GM12878 (cell line): ENCODE measurements at regions not wholly inside any gene's neighbourhood (a gene's known extent, or its start where the extent isn't known, plus 50 kb on each side); places are given as distances from the start of the nearest gene placed in this dataset.

Experiments used
- ATAC-seq: fragments of 200-7000 bp; cut with Tn5 transposase; 3 replicates; pipeline ENCODE4 v1.9.1; 2020; ENCODE audit warnings: mild to moderate bottlenecking, moderate library complexity
- BruUV-seq: library from RNA; stranded (reverse); fragments of 400-500 nt; replicated peaks from 2 replicates; lab custom pipeline; 2021; lab: Mats Ljungman, UMichigan
- CTCF ChIA-PET: fragments of 300-600 bp; sonication (Branson Sonifier 250); formaldehyde crosslinking; extraction: SDS; loops from one replicate; lab custom pipeline; 2021; ENCODE audit warnings: inconsistent platforms; lab: Yijun Ruan, JAX
- POLR2A ChIA-PET: fragments of 350-600 bp; formaldehyde crosslinking; extraction: SDS; loops from one replicate; lab custom pipeline; 2021; ENCODE audit warnings: inconsistent platforms; lab: Charles Lee
- RAD21 ChIA-PET: fragments of 300-600 bp; sonication (Branson Sonifier 250); formaldehyde crosslinking; loops from one replicate; lab custom pipeline; 2023; ENCODE audit warnings: antibody characterized with exemption; ENCODE audit not compliant: unreplicated experiment; lab: Charles Lee
- SMC1A ChIA-PET: fragments of 300-600 bp; sonication (Branson Sonifier 250); formaldehyde crosslinking; loops from one replicate; lab custom pipeline; 2023; ENCODE audit not compliant: unreplicated experiment, uncharacterized antibody; lab: Charles Lee
- DNase-seq: peaks from one replicate; pipeline ENCODE4 v3.0.0-alpha.2; 2011; ENCODE audit warnings: low read depth, low spot score
- FAIRE-seq: peaks from 3 replicates; lab custom pipeline; 2011; peaks lifted over from hg19 to GRCh38; lab: Jason Lieb, UNC
- H2AFZ ChIP-seq: 2 replicates; pipeline ENCODE4 v1.6.0; 2011; ENCODE audit warnings: low read depth, low read length, control low read depth; ENCODE audit not compliant: control insufficient read depth
- H3K27ac ChIP-seq: 2 replicates; pipeline ENCODE4 v1.5.1; 2011; ENCODE audit warnings: control low read depth; ENCODE audit not compliant: control insufficient read depth, insufficient read depth
- H3K27me3 ChIP-seq, 2 experiments: replicated peaks in 1 of 2; 2 replicates each; pipeline versions ENCODE4 v1.6.0 to v1.6.1; 2011; ENCODE audit warnings: low read length in 1 of 2; ENCODE audit not compliant: control insufficient read depth in 2 of 2, insufficient read depth in 2 of 2
- H3K36me3 ChIP-seq, 2 experiments: 2 replicates each; pipeline ENCODE4 v1.5.1; 2011; ENCODE audit warnings: low read length in 1 of 2; ENCODE audit not compliant: control insufficient read depth in 2 of 2, insufficient read depth in 2 of 2
- H3K4me1 ChIP-seq: 2 replicates; pipeline ENCODE4 v1.6.1; 2011; ENCODE audit warnings: mild to moderate bottlenecking, low read length, moderate library complexity, mixed read lengths; ENCODE audit not compliant: control insufficient read depth, insufficient read depth
- H3K4me2 ChIP-seq: 2 replicates; pipeline ENCODE4 v1.6.0; 2011; ENCODE audit warnings: control low read depth; ENCODE audit not compliant: control insufficient read depth, insufficient read depth
- H3K4me3 ChIP-seq: fragments of 200-600 bp; sonication (generic); 2 replicates; pipeline ENCODE4 v1.5.1; 2016
- H3K79me2 ChIP-seq: 2 replicates; pipeline ENCODE4 v1.6.0; 2011; ENCODE audit warnings: low read length; ENCODE audit not compliant: control insufficient read depth, insufficient read depth
- H3K9ac ChIP-seq: 2 replicates; pipeline ENCODE4 v1.8.0; 2011; ENCODE audit warnings: low read length, control low read depth, mixed read lengths; ENCODE audit not compliant: control insufficient read depth, insufficient read depth
- H3K9me3 ChIP-seq: replicated peaks from 3 replicates; pipeline ENCODE4 v1.5.1; 2011; ENCODE audit warnings: mild to moderate bottlenecking, low read length; ENCODE audit not compliant: control insufficient read depth, insufficient read depth
- H4K20me1 ChIP-seq: 2 replicates; pipeline ENCODE4 v1.6.0; 2011; ENCODE audit not compliant: control insufficient read depth, insufficient read depth
- ASH2L ChIP-seq: fragments of 300-600, 200-600 bp; sonication (generic); IDR thresholded peaks from 2 replicates; pipeline ENCODE4 v1.6.1; 2017; ENCODE audit warnings: low read depth, mild to moderate bottlenecking, borderline replicate concordance
- ATF7 ChIP-seq: fragments of 450-650 bp; IDR thresholded peaks from 2 replicates; pipeline ENCODE4 v1.6.1; 2016; ENCODE audit warnings: low read depth, mild to moderate bottlenecking
- ETV6 ChIP-seq, 2 experiments: fragments of 450-650 bp in 1 of 2; IDR thresholded peaks in 1 of 2; conservative IDR thresholded peaks in 1 of 2; 2 replicates each; pipeline ENCODE4 v1.6.1; 2014; ENCODE audit warnings: antibody characterized with exemption in 1 of 2, borderline replicate concordance in 1 of 2, low read depth in 1 of 2, mild to moderate bottlenecking in 1 of 2, moderate library complexity in 1 of 2
- HDAC2 ChIP-seq: fragments of 200-600 bp; sonication (generic); IDR thresholded peaks from 2 replicates; pipeline ENCODE4 v1.6.1; 2017
- JUNB ChIP-seq: IDR thresholded peaks from 2 replicates; pipeline ENCODE4 v1.6.1; 2016; ENCODE audit warnings: antibody characterized with exemption, mild to moderate bottlenecking
- NR2C2 ChIP-seq: IDR thresholded peaks from 2 replicates; pipeline ENCODE4 v1.6.1; 2011; ENCODE audit warnings: borderline replicate concordance, low read depth; ENCODE audit not compliant: control insufficient read depth, insufficient read length
- RUNX3 ChIP-seq: IDR thresholded peaks from 2 replicates; pipeline ENCODE4 v1.6.1; 2012; ENCODE audit warnings: low read length, inconsistent platforms
- SMC3 ChIP-seq: IDR thresholded peaks from 2 replicates; pipeline ENCODE4 v1.6.1; 2011; ENCODE audit warnings: low read length, improper control_type of control experiment, borderline replicate concordance
- ZNF384 ChIP-seq: IDR thresholded peaks from 2 replicates; pipeline ENCODE4 v1.6.1; 2012; ENCODE audit warnings: low read depth, mild to moderate bottlenecking, low read length, improper control_type of control experiment, borderline replicate concordance
- ZZZ3 ChIP-seq: IDR thresholded peaks from 2 replicates; pipeline ENCODE4 v1.6.1; 2011; ENCODE audit warnings: low read depth; ENCODE audit not compliant: control insufficient read depth, insufficient read length
- in situ Hi-C: fragments of 300-500 bp; cut with MboI; formaldehyde crosslinking; loops from 9 replicates; pipeline ENCODE4 v1.14.3; 2018; ENCODE audit warnings: mixed read lengths
- intact Hi-C: fragments of 100-400 bp; cut with micrococcal nuclease; formaldehyde crosslinking; loops from one replicate; pipeline ENCODE4 v1.14.2; 2022; ENCODE audit not compliant: unreplicated experiment
- TF ChIP-seq, protein P1 (sequence below): IDR thresholded peaks from 2 replicates; pipeline ENCODE4 v1.6.1; 2012; ENCODE audit warnings: low read depth, low read length, improper control_type of control experiment
- TF ChIP-seq, protein P2 (sequence below): fragments of 450-650 bp; IDR thresholded peaks from 2 replicates; pipeline ENCODE4 v1.6.1; 2017; ENCODE audit warnings: mild to moderate bottlenecking, moderate library complexity
- TF ChIP-seq, protein P3 (sequence below): fragments of 450-650 bp; formaldehyde crosslinking; IDR thresholded peaks from 2 replicates; pipeline ENCODE4 v1.4.0; 2022; ENCODE audit warnings: mild to moderate bottlenecking, moderate library complexity

DNA sequence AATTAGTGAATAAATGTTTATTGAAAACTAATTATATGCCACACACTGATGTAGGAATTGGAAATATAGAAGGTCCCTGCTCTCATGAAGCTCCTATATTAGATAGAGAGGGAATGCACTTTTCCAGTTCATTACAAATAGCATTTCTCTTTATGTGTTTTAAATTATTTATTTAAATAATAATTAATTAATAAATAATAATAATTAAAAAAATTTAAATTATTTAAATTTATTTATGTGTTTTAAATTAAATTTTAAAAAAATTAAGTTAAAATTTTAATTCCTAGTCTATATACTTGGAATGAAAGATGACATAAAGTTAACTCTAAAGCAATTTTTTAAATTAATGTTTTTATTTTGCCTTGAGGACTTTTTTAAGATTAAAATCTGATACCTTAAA is 121.7 kb upstream of the ZNF804B start:
- Histone ChIP-seq H2AFZ (no peak overlapping the region), H3K27ac (no peak overlapping the region), H4K20me1 (no peaks in the 10 kb centered on the region)
- TF ChIP-seq ATF7 (no peak), ETV6 (conservative IDR thresholded peaks at IDR 0.05 in 1 of 2, IDR thresholded peaks at IDR 0.05 in 1 of 2; ENCODE audit: borderline replicate concordance in 1 of 2, low read depth in 1 of 2) (no peak), HDAC2 (no peak), NR2C2 (no peak), ASH2L (no peak), RUNX3 (no peak), SMC3 (no peak), ZNF384 (no peak), JUNB (no peak), ZZZ3 (no peak)
- TF ChIP-seq, protein P1, sequence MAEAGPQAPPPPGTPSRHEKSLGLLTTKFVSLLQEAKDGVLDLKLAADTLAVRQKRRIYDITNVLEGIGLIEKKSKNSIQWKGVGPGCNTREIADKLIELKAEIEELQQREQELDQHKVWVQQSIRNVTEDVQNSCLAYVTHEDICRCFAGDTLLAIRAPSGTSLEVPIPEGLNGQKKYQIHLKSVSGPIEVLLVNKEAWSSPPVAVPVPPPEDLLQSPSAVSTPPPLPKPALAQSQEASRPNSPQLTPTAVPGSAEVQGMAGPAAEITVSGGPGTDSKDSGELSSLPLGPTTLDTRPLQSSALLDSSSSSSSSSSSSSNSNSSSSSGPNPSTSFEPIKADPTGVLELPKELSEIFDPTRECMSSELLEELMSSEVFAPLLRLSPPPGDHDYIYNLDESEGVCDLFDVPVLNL = no peak
- TF ChIP-seq, protein P2, sequence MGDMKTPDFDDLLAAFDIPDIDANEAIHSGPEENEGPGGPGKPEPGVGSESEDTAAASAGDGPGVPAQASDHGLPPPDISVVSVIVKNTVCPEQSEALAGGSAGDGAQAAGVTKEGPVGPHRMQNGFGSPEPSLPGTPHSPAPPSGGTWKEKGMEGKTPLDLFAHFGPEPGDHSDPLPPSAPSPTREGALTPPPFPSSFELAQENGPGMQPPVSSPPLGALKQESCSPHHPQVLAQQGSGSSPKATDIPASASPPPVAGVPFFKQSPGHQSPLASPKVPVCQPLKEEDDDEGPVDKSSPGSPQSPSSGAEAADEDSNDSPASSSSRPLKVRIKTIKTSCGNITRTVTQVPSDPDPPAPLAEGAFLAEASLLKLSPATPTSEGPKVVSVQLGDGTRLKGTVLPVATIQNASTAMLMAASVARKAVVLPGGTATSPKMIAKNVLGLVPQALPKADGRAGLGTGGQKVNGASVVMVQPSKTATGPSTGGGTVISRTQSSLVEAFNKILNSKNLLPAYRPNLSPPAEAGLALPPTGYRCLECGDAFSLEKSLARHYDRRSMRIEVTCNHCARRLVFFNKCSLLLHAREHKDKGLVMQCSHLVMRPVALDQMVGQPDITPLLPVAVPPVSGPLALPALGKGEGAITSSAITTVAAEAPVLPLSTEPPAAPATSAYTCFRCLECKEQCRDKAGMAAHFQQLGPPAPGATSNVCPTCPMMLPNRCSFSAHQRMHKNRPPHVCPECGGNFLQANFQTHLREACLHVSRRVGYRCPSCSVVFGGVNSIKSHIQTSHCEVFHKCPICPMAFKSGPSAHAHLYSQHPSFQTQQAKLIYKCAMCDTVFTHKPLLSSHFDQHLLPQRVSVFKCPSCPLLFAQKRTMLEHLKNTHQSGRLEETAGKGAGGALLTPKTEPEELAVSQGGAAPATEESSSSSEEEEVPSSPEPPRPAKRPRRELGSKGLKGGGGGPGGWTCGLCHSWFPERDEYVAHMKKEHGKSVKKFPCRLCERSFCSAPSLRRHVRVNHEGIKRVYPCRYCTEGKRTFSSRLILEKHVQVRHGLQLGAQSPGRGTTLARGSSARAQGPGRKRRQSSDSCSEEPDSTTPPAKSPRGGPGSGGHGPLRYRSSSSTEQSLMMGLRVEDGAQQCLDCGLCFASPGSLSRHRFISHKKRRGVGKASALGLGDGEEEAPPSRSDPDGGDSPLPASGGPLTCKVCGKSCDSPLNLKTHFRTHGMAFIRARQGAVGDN = no peak
- TF ChIP-seq, protein P3, sequence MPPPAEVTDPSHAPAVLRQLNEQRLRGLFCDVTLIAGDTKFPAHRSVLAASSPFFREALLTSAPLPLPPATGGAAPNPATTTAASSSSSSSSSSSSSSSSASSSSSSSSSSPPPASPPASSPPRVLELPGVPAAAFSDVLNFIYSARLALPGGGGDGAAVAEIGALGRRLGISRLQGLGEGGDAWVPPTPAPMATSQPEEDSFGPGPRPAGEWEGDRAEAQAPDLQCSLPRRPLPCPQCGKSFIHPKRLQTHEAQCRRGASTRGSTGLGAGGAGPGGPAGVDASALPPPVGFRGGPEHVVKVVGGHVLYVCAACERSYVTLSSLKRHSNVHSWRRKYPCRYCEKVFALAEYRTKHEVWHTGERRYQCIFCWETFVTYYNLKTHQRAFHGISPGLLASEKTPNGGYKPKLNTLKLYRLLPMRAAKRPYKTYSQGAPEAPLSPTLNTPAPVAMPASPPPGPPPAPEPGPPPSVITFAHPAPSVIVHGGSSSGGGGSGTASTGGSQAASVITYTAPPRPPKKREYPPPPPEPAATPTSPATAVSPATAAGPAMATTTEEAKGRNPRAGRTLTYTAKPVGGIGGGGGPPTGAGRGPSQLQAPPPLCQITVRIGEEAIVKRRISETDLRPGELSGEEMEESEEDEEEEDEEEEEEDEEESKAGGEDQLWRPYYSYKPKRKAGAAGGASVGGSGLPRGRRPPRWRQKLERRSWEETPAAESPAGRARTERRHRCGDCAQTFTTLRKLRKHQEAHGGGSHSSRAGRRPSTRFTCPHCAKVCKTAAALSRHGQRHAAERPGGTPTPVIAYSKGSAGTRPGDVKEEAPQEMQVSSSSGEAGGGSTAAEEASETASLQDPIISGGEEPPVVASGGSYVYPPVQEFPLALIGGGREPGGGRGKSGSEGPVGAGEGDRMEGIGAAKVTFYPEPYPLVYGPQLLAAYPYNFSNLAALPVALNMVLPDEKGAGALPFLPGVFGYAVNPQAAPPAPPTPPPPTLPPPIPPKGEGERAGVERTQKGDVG (CRISPR knock-in tag) = no peak
- TF ChIP-seq, all 136 proteins: peak for 0
- RAD21 ChIA-PET = no interaction called here
- no peak overlapping the region for H3K4me3 ChIP-seq
- no peak for FAIRE-seq
- H3K9ac ChIP-seq = no peak overlapping the region
- H3K27me3 ChIP-seq = no peaks in the 10 kb centered on the region
- H3K9me3 ChIP-seq = no peaks in the 10 kb centered on the region
- H3K79me2 ChIP-seq = no peaks in the 10 kb centered on the region
- no peaks in the 10 kb centered on the region for H3K4me1 ChIP-seq
- POLR2A ChIA-PET = no interaction called here
- no peak for ATAC-seq
- no peak for DNase-seq
- no peaks in the 10 kb centered on the region for H3K36me3 ChIP-seq
- SMC1A ChIA-PET = interaction anchor here (1.5 kb wide), 1 partner anchor 22 kb away, joined by 3 read pairs; no protein-coding TSS in a partner anchor
- intact Hi-C loops = no loop called here
- CTCF ChIA-PET = interaction anchor here (0.8 kb wide), 1 partner anchor 10 kb away, joined by 4 read pairs; no protein-coding TSS in a partner anchor
- in situ Hi-C loops = no loop called here
- H3K4me2 ChIP-seq = no peak overlapping the region
- BruUV-seq = no TSS peak
